WTC11 (cell line): ENCODE measurements at regions not wholly inside any gene's neighbourhood (a gene's known extent, or its start where the extent isn't known, plus 50 kb on each side); places are given as distances from the start of the nearest gene placed in this dataset.

Source experiments
- ATAC-seq: fragments of 200-7000 bp; cut with Tn5 transposase; 2 replicates; pipeline ENCODE4 v1.10.0; 2021; ENCODE audit warnings: mild to moderate bottlenecking, moderate library complexity
- CTCF ChIA-PET: fragments of 300-600 bp; sonication (Branson Sonifier 250); formaldehyde crosslinking; loops from one replicate; lab custom pipeline; 2021; ENCODE audit warnings: antibody characterized with exemption; lab: Charles Lee
- POLR2A ChIA-PET: fragments of 350-600 bp; sonication (Branson Sonifier 250); formaldehyde crosslinking; loops from one replicate; lab custom pipeline; 2021; ENCODE audit warnings: antibody characterized with exemption; lab: Charles Lee
- DNase-seq: peaks from one replicate; pipeline ENCODE4 v3.0.0; 2021; ENCODE audit warnings: low spot score
- H3K27ac Mint-ChIP-seq: 2 replicates; pipeline ENCODE4 v1.8.0; 2021; ENCODE audit warnings: mixed read lengths
- H3K27me3 Mint-ChIP-seq: 2 replicates; pipeline ENCODE4 v1.8.0; 2021; ENCODE audit warnings: low read depth, mild to moderate bottlenecking, moderate library complexity, mixed read lengths
- H3K36me3 Mint-ChIP-seq: 2 replicates; pipeline ENCODE4 v1.8.0; 2021; ENCODE audit warnings: mixed read lengths
- H3K4me1 Mint-ChIP-seq: 2 replicates; pipeline ENCODE4 v1.8.0; 2022; ENCODE audit warnings: mixed read lengths
- H3K4me3 Mint-ChIP-seq: 2 replicates; pipeline ENCODE4 v1.8.0; 2021; ENCODE audit warnings: mild to moderate bottlenecking, moderate library complexity, mixed read lengths
- H3K9me3 Mint-ChIP-seq: 2 replicates; pipeline ENCODE4 v1.8.0; 2021; ENCODE audit warnings: mixed read lengths
- CREB1 ChIP-seq: sonication (generic); formaldehyde crosslinking; IDR thresholded peaks from 2 replicates; pipeline ENCODE4 v1.8.0; 2023; ENCODE audit warnings: mild to moderate bottlenecking, missing genetic modification reagents
- ELF4 ChIP-seq: sonication (generic); formaldehyde crosslinking; IDR thresholded peaks from 2 replicates; pipeline ENCODE4 v1.8.1; 2022; ENCODE audit warnings: low read depth, mild to moderate bottlenecking, moderate library complexity, missing genetic modification reagents
- FOXK1 ChIP-seq: sonication (generic); formaldehyde crosslinking; IDR thresholded peaks from 2 replicates; pipeline ENCODE4 v1.8.0; 2022; ENCODE audit warnings: mild to moderate bottlenecking, moderate library complexity, missing genetic modification reagents
- HMGXB4 ChIP-seq: sonication (generic); formaldehyde crosslinking; IDR thresholded peaks from 2 replicates; pipeline ENCODE4 v1.8.1; 2023; ENCODE audit warnings: mild to moderate bottlenecking, moderate library complexity, missing genetic modification reagents
- IRF1 ChIP-seq: sonication (generic); formaldehyde crosslinking; IDR thresholded peaks from 2 replicates; pipeline ENCODE4 v1.8.0; 2023; ENCODE audit warnings: missing genetic modification reagents
- IRF2 ChIP-seq: sonication (generic); formaldehyde crosslinking; IDR thresholded peaks from 2 replicates; pipeline ENCODE4 v1.8.0; 2022; ENCODE audit warnings: low read depth, missing genetic modification reagents, borderline replicate concordance
- JAZF1 ChIP-seq: fragments of 250-450 bp; sonication (Bioruptor Pico); IDR thresholded peaks from 2 replicates; pipeline ENCODE4 v1.9.0; 2021; ENCODE audit warnings: moderate library complexity, mild to moderate bottlenecking, inconsistent platforms
- KAT7 ChIP-seq: sonication (generic); formaldehyde crosslinking; IDR thresholded peaks from 2 replicates; pipeline ENCODE4 v1.8.1; 2023; ENCODE audit warnings: missing genetic modification reagents, mild to moderate bottlenecking, borderline replicate concordance
- NR2C2 ChIP-seq: sonication (generic); formaldehyde crosslinking; IDR thresholded peaks from 2 replicates; pipeline ENCODE4 v1.8.0; 2022; ENCODE audit warnings: mild to moderate bottlenecking, missing genetic modification reagents
- SMAD3 ChIP-seq: sonication (generic); formaldehyde crosslinking; IDR thresholded peaks from 2 replicates; pipeline ENCODE4 v1.8.0; 2022; ENCODE audit warnings: missing genetic modification reagents, mild to moderate bottlenecking, borderline replicate concordance
- SP1 ChIP-seq: sonication (generic); formaldehyde crosslinking; conservative IDR thresholded peaks from 2 replicates; pipeline ENCODE4 v1.8.1; 2022; ENCODE audit warnings: missing genetic modification reagents
- TEAD1 ChIP-seq: sonication (generic); formaldehyde crosslinking; IDR thresholded peaks from 2 replicates; pipeline ENCODE4 v1.8.0; 2022; ENCODE audit warnings: mild to moderate bottlenecking, missing genetic modification reagents
- ZNF121 ChIP-seq: sonication (generic); formaldehyde crosslinking; IDR thresholded peaks from 2 replicates; pipeline ENCODE4 v1.8.0; 2023; ENCODE audit warnings: missing genetic modification reagents
- ZNF219 ChIP-seq: sonication (generic); formaldehyde crosslinking; IDR thresholded peaks from 2 replicates; pipeline ENCODE4 v1.8.0; 2023; ENCODE audit warnings: missing genetic modification reagents, mild to moderate bottlenecking, borderline replicate concordance
- ZNF232 ChIP-seq: sonication (generic); formaldehyde crosslinking; IDR thresholded peaks from 2 replicates; pipeline ENCODE4 v1.8.0; 2022; ENCODE audit warnings: mild to moderate bottlenecking, missing genetic modification reagents
- ZNF416 ChIP-seq: fragments of 250-450 bp; sonication (Bioruptor Pico); IDR thresholded peaks from 2 replicates; pipeline ENCODE4 v1.9.0; 2021; ENCODE audit warnings: mild to moderate bottlenecking, inconsistent platforms
- ZNF671 ChIP-seq: fragments of 250-450 bp; sonication (Bioruptor Pico); IDR thresholded peaks from 2 replicates; pipeline ENCODE4 v1.8.0; 2021; ENCODE audit warnings: mild to moderate bottlenecking
- TF ChIP-seq, protein P1 (sequence below): sonication (generic); formaldehyde crosslinking; IDR thresholded peaks from 2 replicates; pipeline ENCODE4 v1.8.1; 2023; ENCODE audit warnings: mild to moderate bottlenecking, missing genetic modification reagents
- TF ChIP-seq, protein P2 (sequence below): sonication (generic); formaldehyde crosslinking; IDR thresholded peaks from 2 replicates; pipeline ENCODE4 v1.8.1; 2023; ENCODE audit warnings: mild to moderate bottlenecking, missing genetic modification reagents, borderline replicate concordance
- TF ChIP-seq, protein P3 (sequence below): sonication (generic); formaldehyde crosslinking; IDR thresholded peaks from 2 replicates; pipeline ENCODE4 v1.8.0; 2022; ENCODE audit warnings: mild to moderate bottlenecking, missing genetic modification reagents
- TF ChIP-seq, protein P4 (sequence below): fragments of 250-450 bp; sonication (Bioruptor Pico); IDR thresholded peaks from 2 replicates; pipeline ENCODE4 v1.9.0; 2021; ENCODE audit warnings: mild to moderate bottlenecking
- TF ChIP-seq, protein P5 (sequence below): fragments of 200-600 bp; IDR thresholded peaks from 2 replicates; pipeline ENCODE4 v1.8.0; 2022; ENCODE audit warnings: antibody characterized with exemption

- Mint-ChIP-seq H3K27me3 (no peaks in the 10 kb centered on the region), H3K9me3 (no peaks in the 10 kb centered on the region), H3K36me3 (no peaks in the 10 kb centered on the region), H3K27ac (no peak overlapping the region), H3K4me1 (peaks cover 6% of the 10 kb centered on the region), H3K4me3 (no peak overlapping the region)
- TF ChIP-seq, protein P1, sequence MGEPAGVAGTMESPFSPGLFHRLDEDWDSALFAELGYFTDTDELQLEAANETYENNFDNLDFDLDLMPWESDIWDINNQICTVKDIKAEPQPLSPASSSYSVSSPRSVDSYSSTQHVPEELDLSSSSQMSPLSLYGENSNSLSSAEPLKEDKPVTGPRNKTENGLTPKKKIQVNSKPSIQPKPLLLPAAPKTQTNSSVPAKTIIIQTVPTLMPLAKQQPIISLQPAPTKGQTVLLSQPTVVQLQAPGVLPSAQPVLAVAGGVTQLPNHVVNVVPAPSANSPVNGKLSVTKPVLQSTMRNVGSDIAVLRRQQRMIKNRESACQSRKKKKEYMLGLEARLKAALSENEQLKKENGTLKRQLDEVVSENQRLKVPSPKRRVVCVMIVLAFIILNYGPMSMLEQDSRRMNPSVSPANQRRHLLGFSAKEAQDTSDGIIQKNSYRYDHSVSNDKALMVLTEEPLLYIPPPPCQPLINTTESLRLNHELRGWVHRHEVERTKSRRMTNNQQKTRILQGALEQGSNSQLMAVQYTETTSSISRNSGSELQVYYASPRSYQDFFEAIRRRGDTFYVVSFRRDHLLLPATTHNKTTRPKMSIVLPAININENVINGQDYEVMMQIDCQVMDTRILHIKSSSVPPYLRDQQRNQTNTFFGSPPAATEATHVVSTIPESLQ (CRISPR knock-in tag): no peak
- no peak for TF ChIP-seq SMAD3 (CRISPR knock-in tag)
- TF ChIP-seq ZNF219 (CRISPR knock-in tag): no peak
- TF ChIP-seq CREB1: no peak
- TF ChIP-seq, protein P2, sequence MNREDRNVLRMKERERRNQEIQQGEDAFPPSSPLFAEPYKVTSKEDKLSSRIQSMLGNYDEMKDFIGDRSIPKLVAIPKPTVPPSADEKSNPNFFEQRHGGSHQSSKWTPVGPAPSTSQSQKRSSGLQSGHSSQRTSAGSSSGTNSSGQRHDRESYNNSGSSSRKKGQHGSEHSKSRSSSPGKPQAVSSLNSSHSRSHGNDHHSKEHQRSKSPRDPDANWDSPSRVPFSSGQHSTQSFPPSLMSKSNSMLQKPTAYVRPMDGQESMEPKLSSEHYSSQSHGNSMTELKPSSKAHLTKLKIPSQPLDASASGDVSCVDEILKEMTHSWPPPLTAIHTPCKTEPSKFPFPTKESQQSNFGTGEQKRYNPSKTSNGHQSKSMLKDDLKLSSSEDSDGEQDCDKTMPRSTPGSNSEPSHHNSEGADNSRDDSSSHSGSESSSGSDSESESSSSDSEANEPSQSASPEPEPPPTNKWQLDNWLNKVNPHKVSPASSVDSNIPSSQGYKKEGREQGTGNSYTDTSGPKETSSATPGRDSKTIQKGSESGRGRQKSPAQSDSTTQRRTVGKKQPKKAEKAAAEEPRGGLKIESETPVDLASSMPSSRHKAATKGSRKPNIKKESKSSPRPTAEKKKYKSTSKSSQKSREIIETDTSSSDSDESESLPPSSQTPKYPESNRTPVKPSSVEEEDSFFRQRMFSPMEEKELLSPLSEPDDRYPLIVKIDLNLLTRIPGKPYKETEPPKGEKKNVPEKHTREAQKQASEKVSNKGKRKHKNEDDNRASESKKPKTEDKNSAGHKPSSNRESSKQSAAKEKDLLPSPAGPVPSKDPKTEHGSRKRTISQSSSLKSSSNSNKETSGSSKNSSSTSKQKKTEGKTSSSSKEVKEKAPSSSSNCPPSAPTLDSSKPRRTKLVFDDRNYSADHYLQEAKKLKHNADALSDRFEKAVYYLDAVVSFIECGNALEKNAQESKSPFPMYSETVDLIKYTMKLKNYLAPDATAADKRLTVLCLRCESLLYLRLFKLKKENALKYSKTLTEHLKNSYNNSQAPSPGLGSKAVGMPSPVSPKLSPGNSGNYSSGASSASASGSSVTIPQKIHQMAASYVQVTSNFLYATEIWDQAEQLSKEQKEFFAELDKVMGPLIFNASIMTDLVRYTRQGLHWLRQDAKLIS (CRISPR knock-in tag): no peak
- no peak for TF ChIP-seq KAT7 (CRISPR knock-in tag)
- no peak for TF ChIP-seq ELF4 (CRISPR knock-in tag)
- no peak for TF ChIP-seq IRF1 (CRISPR knock-in tag)
- TF ChIP-seq, protein P3, sequence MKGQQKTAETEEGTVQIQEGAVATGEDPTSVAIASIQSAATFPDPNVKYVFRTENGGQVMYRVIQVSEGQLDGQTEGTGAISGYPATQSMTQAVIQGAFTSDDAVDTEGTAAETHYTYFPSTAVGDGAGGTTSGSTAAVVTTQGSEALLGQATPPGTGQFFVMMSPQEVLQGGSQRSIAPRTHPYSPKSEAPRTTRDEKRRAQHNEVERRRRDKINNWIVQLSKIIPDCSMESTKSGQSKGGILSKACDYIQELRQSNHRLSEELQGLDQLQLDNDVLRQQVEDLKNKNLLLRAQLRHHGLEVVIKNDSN: no peak
- no peak for TF ChIP-seq IRF2 (CRISPR knock-in tag)
- TF ChIP-seq ZNF121: no peak
- no peak for TF ChIP-seq ZNF416
- ATAC-seq (no peak), DNase-seq (no peak)
- POLR2A ChIA-PET: no interaction called here
- CTCF ChIA-PET: no interaction called here
Measured at GRCh38 chr2:18501156-18501555, 59.3 kb downstream of the RDH14 start.

GRCh38 chr2:18500333-18500732 lies 60.1 kb downstream of the RDH14 start:
- no peak for ATAC-seq
- TF ChIP-seq FOXK1 (no peak), ZNF219 (CRISPR knock-in tag) (no peak), ZNF121 (no peak), ZNF232 (CRISPR knock-in tag) (no peak), NR2C2 (CRISPR knock-in tag) (no peak), SP1 (CRISPR knock-in tag) (no peak), ZNF671 (CRISPR knock-in tag) (no peak), HMGXB4 (CRISPR knock-in tag) (no peak), TEAD1 (CRISPR knock-in tag) (no peak), JAZF1 (CRISPR knock-in tag) (no peak)
- TF ChIP-seq, protein P4, sequence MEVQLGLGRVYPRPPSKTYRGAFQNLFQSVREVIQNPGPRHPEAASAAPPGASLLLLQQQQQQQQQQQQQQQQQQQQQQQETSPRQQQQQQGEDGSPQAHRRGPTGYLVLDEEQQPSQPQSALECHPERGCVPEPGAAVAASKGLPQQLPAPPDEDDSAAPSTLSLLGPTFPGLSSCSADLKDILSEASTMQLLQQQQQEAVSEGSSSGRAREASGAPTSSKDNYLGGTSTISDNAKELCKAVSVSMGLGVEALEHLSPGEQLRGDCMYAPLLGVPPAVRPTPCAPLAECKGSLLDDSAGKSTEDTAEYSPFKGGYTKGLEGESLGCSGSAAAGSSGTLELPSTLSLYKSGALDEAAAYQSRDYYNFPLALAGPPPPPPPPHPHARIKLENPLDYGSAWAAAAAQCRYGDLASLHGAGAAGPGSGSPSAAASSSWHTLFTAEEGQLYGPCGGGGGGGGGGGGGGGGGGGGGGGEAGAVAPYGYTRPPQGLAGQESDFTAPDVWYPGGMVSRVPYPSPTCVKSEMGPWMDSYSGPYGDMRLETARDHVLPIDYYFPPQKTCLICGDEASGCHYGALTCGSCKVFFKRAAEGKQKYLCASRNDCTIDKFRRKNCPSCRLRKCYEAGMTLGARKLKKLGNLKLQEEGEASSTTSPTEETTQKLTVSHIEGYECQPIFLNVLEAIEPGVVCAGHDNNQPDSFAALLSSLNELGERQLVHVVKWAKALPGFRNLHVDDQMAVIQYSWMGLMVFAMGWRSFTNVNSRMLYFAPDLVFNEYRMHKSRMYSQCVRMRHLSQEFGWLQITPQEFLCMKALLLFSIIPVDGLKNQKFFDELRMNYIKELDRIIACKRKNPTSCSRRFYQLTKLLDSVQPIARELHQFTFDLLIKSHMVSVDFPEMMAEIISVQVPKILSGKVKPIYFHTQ (CRISPR knock-in tag): no peak
- TF ChIP-seq, protein P5, sequence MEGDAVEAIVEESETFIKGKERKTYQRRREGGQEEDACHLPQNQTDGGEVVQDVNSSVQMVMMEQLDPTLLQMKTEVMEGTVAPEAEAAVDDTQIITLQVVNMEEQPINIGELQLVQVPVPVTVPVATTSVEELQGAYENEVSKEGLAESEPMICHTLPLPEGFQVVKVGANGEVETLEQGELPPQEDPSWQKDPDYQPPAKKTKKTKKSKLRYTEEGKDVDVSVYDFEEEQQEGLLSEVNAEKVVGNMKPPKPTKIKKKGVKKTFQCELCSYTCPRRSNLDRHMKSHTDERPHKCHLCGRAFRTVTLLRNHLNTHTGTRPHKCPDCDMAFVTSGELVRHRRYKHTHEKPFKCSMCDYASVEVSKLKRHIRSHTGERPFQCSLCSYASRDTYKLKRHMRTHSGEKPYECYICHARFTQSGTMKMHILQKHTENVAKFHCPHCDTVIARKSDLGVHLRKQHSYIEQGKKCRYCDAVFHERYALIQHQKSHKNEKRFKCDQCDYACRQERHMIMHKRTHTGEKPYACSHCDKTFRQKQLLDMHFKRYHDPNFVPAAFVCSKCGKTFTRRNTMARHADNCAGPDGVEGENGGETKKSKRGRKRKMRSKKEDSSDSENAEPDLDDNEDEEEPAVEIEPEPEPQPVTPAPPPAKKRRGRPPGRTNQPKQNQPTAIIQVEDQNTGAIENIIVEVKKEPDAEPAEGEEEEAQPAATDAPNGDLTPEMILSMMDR: no peak
- TF ChIP-seq, all 79 proteins: peak for 0
- Mint-ChIP-seq H3K27me3 (no peaks in the 10 kb centered on the region; the same call in 1 of the 2 replicates), H3K4me3 (no peak overlapping the region), H3K36me3 (no peaks in the 10 kb centered on the region), H3K4me1 (peaks cover 13% of the 10 kb centered on the region), H3K9me3 (no peaks in the 10 kb centered on the region), H3K27ac (no peak overlapping the region)
- no peak for DNase-seq
- ChIA-PET POLR2A (no interaction called here), CTCF (no interaction called here)
